ENCODE measurements at regions not wholly inside any gene's neighbourhood (a gene's known extent, or its start where the extent isn't known, plus 50 kb on each side); places are given as distances from the start of the nearest gene placed in this dataset.

DNA sequence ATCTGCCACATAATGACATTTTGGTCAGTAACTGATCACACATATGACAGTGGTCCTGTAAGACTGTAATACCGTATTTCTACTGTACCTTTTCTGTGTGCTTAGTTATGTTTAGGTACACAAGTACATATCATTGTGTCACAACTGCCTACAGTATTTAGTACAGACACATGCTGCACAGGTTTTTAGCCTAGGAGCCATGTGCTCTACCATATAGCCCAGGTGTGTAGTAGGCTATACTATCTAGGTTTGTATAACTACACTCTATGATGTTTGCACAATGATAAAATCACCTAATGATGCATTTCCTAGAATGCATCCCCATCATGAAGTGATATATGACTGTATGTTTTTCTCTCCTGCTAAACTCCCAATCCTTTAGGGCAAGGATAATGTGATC is 61.2 kb upstream of the MIR17HG start:
- no peak for ATAC-seq
- no peaks in the 10 kb centered on the region for H3K36me3 ChIP-seq
- H3K9me3 ChIP-seq = no peaks in the 10 kb centered on the region
- H3K27me3 ChIP-seq = no peaks in the 10 kb centered on the region
- H3K4me3 ChIP-seq = no peak overlapping the region
- H3K27ac ChIP-seq = no peak overlapping the region
- TF ChIP-seq, protein P1, sequence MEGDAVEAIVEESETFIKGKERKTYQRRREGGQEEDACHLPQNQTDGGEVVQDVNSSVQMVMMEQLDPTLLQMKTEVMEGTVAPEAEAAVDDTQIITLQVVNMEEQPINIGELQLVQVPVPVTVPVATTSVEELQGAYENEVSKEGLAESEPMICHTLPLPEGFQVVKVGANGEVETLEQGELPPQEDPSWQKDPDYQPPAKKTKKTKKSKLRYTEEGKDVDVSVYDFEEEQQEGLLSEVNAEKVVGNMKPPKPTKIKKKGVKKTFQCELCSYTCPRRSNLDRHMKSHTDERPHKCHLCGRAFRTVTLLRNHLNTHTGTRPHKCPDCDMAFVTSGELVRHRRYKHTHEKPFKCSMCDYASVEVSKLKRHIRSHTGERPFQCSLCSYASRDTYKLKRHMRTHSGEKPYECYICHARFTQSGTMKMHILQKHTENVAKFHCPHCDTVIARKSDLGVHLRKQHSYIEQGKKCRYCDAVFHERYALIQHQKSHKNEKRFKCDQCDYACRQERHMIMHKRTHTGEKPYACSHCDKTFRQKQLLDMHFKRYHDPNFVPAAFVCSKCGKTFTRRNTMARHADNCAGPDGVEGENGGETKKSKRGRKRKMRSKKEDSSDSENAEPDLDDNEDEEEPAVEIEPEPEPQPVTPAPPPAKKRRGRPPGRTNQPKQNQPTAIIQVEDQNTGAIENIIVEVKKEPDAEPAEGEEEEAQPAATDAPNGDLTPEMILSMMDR (IDR thresholded peaks at IDR 0.05) = no peak
- TF ChIP-seq POLR2A (IDR thresholded peaks at IDR 0.05) (no peak), POLR2AphosphoS5 (IDR thresholded peaks at IDR 0.05) (no peak), EP300 (IDR thresholded peaks at IDR 0.05) (no peak)
- 33 to 94% methylated on average over 1 of the region's 1 CpG for WGBS, 2 donors (ENCODE audit: low coverage in 1 of 2)
- H3K4me1 ChIP-seq = no peaks in the 10 kb centered on the region

DNA sequence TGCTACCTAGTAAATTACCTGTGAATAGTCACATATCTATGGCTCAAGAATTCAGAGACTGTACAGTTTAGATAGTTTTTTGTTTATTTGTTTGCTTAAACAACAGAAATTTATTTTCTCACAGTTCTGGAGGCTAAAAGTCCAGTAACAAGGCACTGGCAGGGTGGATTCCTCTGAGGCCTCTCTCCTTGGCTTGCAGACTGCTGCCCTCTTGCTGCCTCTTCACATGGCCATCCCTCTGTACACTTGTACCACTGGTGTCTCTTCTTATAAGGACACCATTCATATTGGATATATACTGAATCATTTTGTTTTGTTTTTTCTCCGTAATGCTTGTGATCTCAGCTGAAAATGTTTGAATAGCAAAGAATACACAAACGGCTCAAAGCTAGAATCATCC is 56.4 kb upstream of the MIR17HG start:
- Histone ChIP-seq H3K27me3 (no peaks in the 10 kb centered on the region), H3K27ac (no peak overlapping the region), H3K9me3 (no peaks in the 10 kb centered on the region), H3K4me1 (no peaks in the 10 kb centered on the region), H3K36me3 (no peaks in the 10 kb centered on the region), H3K4me3 (no peak overlapping the region)
- 86% methylated on average over 2 of the region's 2 CpGs; no CpG with 5 or more reads in 1 of the 2 donors for WGBS, 2 donors (ENCODE audit: low coverage in 1 of 2)
- no peak for ATAC-seq
- TF ChIP-seq EP300 (IDR thresholded peaks at IDR 0.05) = no peak
- TF ChIP-seq POLR2A (IDR thresholded peaks at IDR 0.05) = no peak
- TF ChIP-seq, protein P1 (IDR thresholded peaks at IDR 0.05) = no peak
- no peak for TF ChIP-seq POLR2AphosphoS5 (IDR thresholded peaks at IDR 0.05)

DNA sequence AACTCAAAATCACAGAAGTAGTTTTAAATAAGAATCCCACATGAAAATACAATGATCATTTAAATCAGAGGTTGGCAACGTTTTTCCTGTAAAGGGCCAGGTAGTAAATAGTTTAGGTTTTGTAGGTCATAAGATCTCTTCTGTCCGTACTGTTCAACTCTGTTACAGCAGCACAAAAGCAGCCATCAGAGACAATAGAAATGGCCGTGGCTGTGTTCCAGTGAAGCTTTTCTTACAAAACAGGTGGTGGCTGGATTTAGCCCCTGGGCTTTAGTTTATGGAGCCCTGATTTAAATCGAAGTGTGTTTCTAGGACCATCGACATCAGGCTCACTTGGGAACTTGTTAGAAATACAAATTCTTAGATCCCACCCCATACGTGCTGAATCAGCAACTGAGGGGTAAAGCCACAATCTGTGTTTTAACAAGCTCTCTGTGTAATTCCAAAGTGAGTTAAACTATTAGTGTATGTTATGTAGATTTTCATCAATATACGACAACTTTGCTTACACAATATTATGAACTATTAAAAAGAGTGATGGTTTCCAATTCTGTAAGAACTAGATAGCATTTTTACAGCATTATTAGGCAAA is 54.8 kb upstream of the MIR17HG start:
- H3K36me3 ChIP-seq = no peaks in the 10 kb centered on the region
- ATAC-seq = no peak
- WGBS, 2 donors (ENCODE audit: low coverage in 1 of 2) = 39 to 53% methylated on average over 6 to 7 of the region's 7 CpGs
- H3K9me3 ChIP-seq = no peaks in the 10 kb centered on the region
- no peak overlapping the region for H3K27ac ChIP-seq
- H3K4me1 ChIP-seq = no peaks in the 10 kb centered on the region
- TF ChIP-seq POLR2A (IDR thresholded peaks at IDR 0.05) = no peak
- TF ChIP-seq EP300 (IDR thresholded peaks at IDR 0.05) = no peak
- TF ChIP-seq, protein P1 (IDR thresholded peaks at IDR 0.05) = no peak
- TF ChIP-seq POLR2AphosphoS5 (IDR thresholded peaks at IDR 0.05) = no peak
- no peak overlapping the region for H3K4me3 ChIP-seq
- no peaks in the 10 kb centered on the region for H3K27me3 ChIP-seq

DNA sequence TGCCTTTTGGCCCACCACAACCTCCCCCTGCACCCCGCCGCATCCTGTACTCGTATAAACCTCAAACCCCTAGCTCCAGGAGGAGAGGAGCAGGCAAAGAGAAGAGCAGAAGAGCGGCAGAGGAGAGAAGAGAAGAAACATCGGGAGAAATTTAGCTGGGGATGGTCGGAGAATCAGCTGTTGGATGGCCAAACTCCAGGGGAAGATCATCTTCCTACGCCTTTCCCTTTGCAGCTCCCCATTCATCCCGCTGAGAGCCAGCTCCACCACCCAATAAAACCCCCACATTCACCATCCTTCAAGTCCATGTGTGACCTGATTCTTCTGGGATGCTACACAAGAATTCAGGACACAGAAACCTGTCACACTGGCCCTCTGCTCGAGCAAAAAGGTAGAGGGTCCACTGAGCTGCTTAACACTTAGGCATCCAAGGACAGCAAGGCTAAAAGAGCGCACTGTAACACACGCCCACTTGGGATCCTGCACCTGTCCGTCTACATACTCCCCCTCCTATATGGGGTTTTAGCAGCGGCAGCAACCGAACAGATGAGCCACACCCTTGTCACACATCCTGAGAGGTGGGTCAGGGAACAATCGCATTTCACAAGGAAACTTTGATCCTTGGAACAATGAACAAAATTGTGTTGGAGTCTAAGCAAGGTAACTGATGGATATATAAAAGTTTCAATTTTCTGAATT is 51.6 kb upstream of the MIR17HG start:
- WGBS, 2 donors (ENCODE audit: low coverage in 1 of 2) = 77 to 88% methylated on average over 6 to 13 of the region's 15 CpGs
- Histone ChIP-seq H3K36me3 (no peaks in the 10 kb centered on the region), H3K27ac (no peak overlapping the region), H3K4me1 (no peaks in the 10 kb centered on the region), H3K27me3 (peaks cover 9% of the 10 kb centered on the region), H3K9me3 (no peaks in the 10 kb centered on the region), H3K4me3 (no peak overlapping the region)
- TF ChIP-seq EP300 (IDR thresholded peaks at IDR 0.05) (no peak), POLR2A (IDR thresholded peaks at IDR 0.05) (no peak), POLR2AphosphoS5 (IDR thresholded peaks at IDR 0.05) (no peak)
- TF ChIP-seq, protein P1 (IDR thresholded peaks at IDR 0.05) = no peak
- ATAC-seq = no peak

DNA sequence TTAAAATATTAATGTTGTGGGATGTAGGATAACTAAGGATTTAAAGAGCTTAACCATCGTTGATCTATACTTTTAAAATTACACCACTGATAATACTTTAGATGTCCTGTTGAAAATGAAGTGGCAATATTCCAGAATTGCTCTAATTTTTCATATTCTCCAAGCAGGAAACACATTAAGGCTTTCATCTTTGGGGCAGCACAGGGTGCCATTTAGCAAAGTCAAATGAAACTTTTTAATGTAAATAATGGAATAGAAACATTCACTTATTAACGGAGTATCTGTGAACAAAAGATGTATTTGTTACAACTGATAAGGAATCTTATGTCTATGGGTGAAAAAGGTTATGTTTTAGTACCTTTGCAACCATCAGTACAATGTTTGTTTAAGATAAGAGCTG is 50.0 kb upstream of the MIR17HG start:
- Histone ChIP-seq H3K4me3 (no peak overlapping the region), H3K9me3 (no peaks in the 10 kb centered on the region), H3K27me3 (peaks cover 9% of the 10 kb centered on the region), H3K27ac (no peak overlapping the region), H3K36me3 (no peaks in the 10 kb centered on the region), H3K4me1 (no peaks in the 10 kb centered on the region)
- WGBS, 2 donors (ENCODE audit: low coverage in 1 of 2) = 12 to 13% methylated on average over 2 of the region's 2 CpGs
- ATAC-seq = no peak
- TF ChIP-seq POLR2AphosphoS5 (IDR thresholded peaks at IDR 0.05) (no peak), POLR2A (IDR thresholded peaks at IDR 0.05) (no peak)
- TF ChIP-seq, protein P1 (IDR thresholded peaks at IDR 0.05) = no peak

Measured in gastroesophageal sphincter (tissue), 4 donors.